ENCODE measurements at regions not wholly inside any gene's neighbourhood (a gene's known extent, or its start where the extent isn't known, plus 50 kb on each side); places are given as distances from the start of the nearest gene placed in this dataset.

- H3K27ac ChIP-seq: no peak overlapping the region
- intact Hi-C loops (cut with DNase I): no loop called here
- no peak overlapping the region for H3K4me3 ChIP-seq
- H3K36me3 ChIP-seq: no peaks in the 10 kb centered on the region
- no peaks in the 10 kb centered on the region for H3K27me3 ChIP-seq (replicated peaks; ENCODE audit: insufficient read depth)
- no peaks in the 10 kb centered on the region for H3K9me3 ChIP-seq
- TF ChIP-seq POLR2AphosphoS5 (IDR thresholded peaks at IDR 0.05) (no peak), POLR2A (IDR thresholded peaks at IDR 0.05) (no peak), CTCF (IDR thresholded peaks at IDR 0.05) (no peak)
- H3K4me1 ChIP-seq (replicated peaks): no peaks in the 10 kb centered on the region
- DNase-seq (ENCODE audit: low spot score): no peak
Observed at GRCh38 chr14:71441126-71441525, 491.1 kb upstream of the RGS6 start.

- H3K4me1 ChIP-seq (replicated peaks): no peaks in the 10 kb centered on the region
- H3K27ac ChIP-seq: no peak overlapping the region
- H3K9me3 ChIP-seq: no peaks in the 10 kb centered on the region
- WGBS: 92% methylated on average over 8 of the region's 8 CpGs
- intact Hi-C loops (cut with DNase I): no loop called here
- no peak overlapping the region for H3K4me3 ChIP-seq
- DNase-seq (ENCODE audit: low spot score): no peak
- H3K36me3 ChIP-seq: no peaks in the 10 kb centered on the region
- H3K27me3 ChIP-seq (replicated peaks; ENCODE audit: insufficient read depth): no peaks in the 10 kb centered on the region
- no peak for TF ChIP-seq POLR2AphosphoS5 (IDR thresholded peaks at IDR 0.05)
- no peak for TF ChIP-seq POLR2A (IDR thresholded peaks at IDR 0.05)
- no peak for TF ChIP-seq CTCF (IDR thresholded peaks at IDR 0.05)
Observed at GRCh38 chr14:71444030-71444822, 488.0 kb upstream of the RGS6 start.

- no peaks in the 10 kb centered on the region for H3K36me3 ChIP-seq
- no peaks in the 10 kb centered on the region for H3K27me3 ChIP-seq (replicated peaks; ENCODE audit: insufficient read depth)
- TF ChIP-seq CTCF (IDR thresholded peaks at IDR 0.05) (no peak), POLR2AphosphoS5 (IDR thresholded peaks at IDR 0.05) (no peak), POLR2A (IDR thresholded peaks at IDR 0.05) (no peak)
- no peaks in the 10 kb centered on the region for H3K9me3 ChIP-seq
- no peaks in the 10 kb centered on the region for H3K4me1 ChIP-seq (replicated peaks)
- DNase-seq (ENCODE audit: low spot score): no peak
- H3K4me3 ChIP-seq: no peak overlapping the region
- H3K27ac ChIP-seq: no peak overlapping the region
- intact Hi-C loops (cut with DNase I): no loop called here
- 74% methylated on average over 2 of the region's 2 CpGs for WGBS
Observed at GRCh38 chr14:71448431-71449315, 483.6 kb upstream of the RGS6 start.

GRCh38 chr14:71449316-71450055 lies 482.7 kb upstream of the RGS6 start:
- DNase-seq (ENCODE audit: low spot score): no peak
- Histone ChIP-seq H3K9me3 (no peaks in the 10 kb centered on the region), H3K4me1 (replicated peaks) (no peaks in the 10 kb centered on the region), H3K4me3 (no peak overlapping the region), H3K27ac (no peak overlapping the region), H3K27me3 (replicated peaks; ENCODE audit: insufficient read depth) (no peaks in the 10 kb centered on the region), H3K36me3 (no peaks in the 10 kb centered on the region)
- intact Hi-C loops (cut with DNase I): no loop called here
- no peak for TF ChIP-seq POLR2A (IDR thresholded peaks at IDR 0.05)
- no peak for TF ChIP-seq POLR2AphosphoS5 (IDR thresholded peaks at IDR 0.05)
- TF ChIP-seq CTCF (IDR thresholded peaks at IDR 0.05): no peak
- WGBS: 65% methylated on average over 4 of the region's 4 CpGs

Data from prostate gland (tissue), 2 donors.